A673 (cell line): ENCODE measurements at regions not wholly inside any gene's neighbourhood (a gene's known extent, or its start where the extent isn't known, plus 50 kb on each side); places are given as distances from the start of the nearest gene placed in this dataset.

ENCODE experiments used
- BruUV-seq: library from RNA; stranded (reverse); fragments of 400-500 nt; replicated peaks from 2 replicates; lab custom pipeline; 2021; lab: Mats Ljungman, UMichigan
- CTCF ChIA-PET: fragments of 300-600 bp; sonication (Branson Sonifier 250); formaldehyde crosslinking; loops from one replicate; lab custom pipeline; 2022; ENCODE audit warnings: antibody characterized with exemption; lab: Charles Lee
- POLR2A ChIA-PET: fragments of 300-600 bp; sonication (Branson Sonifier 250); formaldehyde crosslinking; loops from one replicate; lab custom pipeline; 2022; ENCODE audit warnings: antibody characterized with exemption; ENCODE audit not compliant: low non-redundant PET; lab: Charles Lee
- DNase-seq: peaks from one replicate; pipeline ENCODE4 v3.0.0-alpha.2; 2015; ENCODE audit warnings: low spot score
- H3K27ac ChIP-seq: fragments of 200-600 bp; sonication (generic); 2 replicates; pipeline ENCODE4 v1.5.1; 2016; ENCODE audit warnings: mixed run types, low read depth, mild to moderate bottlenecking, mixed read lengths, antibody characterized with exemption, low read length; ENCODE audit not compliant: poor library complexity, severe bottlenecking
- H3K27me3 ChIP-seq: fragments of 200-600 bp; sonication (generic); replicated peaks from 2 replicates; pipeline ENCODE4 v1.6.1; 2017; ENCODE audit warnings: mixed run types, low read depth, mild to moderate bottlenecking, mixed read lengths, antibody characterized with exemption, low read length; ENCODE audit not compliant: insufficient read depth, poor library complexity
- H3K36me3 ChIP-seq: fragments of 200-600 bp; sonication (generic); 2 replicates; pipeline ENCODE4 v1.6.1; 2016; ENCODE audit warnings: mixed run types, mild to moderate bottlenecking, mixed read lengths, antibody characterized with exemption, low read length; ENCODE audit not compliant: insufficient read depth, poor library complexity, severe bottlenecking
- H3K4me1 ChIP-seq: fragments of 200-600 bp; sonication (generic); 2 replicates; pipeline ENCODE4 v1.6.1; 2017; ENCODE audit warnings: mixed run types, mild to moderate bottlenecking, mixed read lengths, antibody characterized with exemption, low read length; ENCODE audit not compliant: insufficient read depth, poor library complexity, severe bottlenecking
- H3K4me3 ChIP-seq: fragments of 200-600 bp; sonication (generic); 2 replicates; pipeline ENCODE4 v1.5.1; 2016; ENCODE audit warnings: low read depth, mixed run types, mild to moderate bottlenecking, mixed read lengths, low read length; ENCODE audit not compliant: poor library complexity, severe bottlenecking
- H3K9me3 ChIP-seq: fragments of 200-600 bp; sonication (generic); 2 replicates; pipeline ENCODE4 v1.6.1; 2016; ENCODE audit warnings: mixed run types, low read depth, mild to moderate bottlenecking, mixed read lengths, antibody characterized with exemption, low read length; ENCODE audit not compliant: poor library complexity, severe bottlenecking
- EZH2 ChIP-seq: fragments of 200-600 bp; sonication (generic); IDR thresholded peaks from 2 replicates; pipeline ENCODE4 v1.6.1; 2017; ENCODE audit warnings: borderline replicate concordance, low read depth, mild to moderate bottlenecking, mixed read lengths, antibody characterized with exemption, low read length; ENCODE audit not compliant: poor library complexity, severe bottlenecking
- intact Hi-C: fragments of 100-400 bp; cut with micrococcal nuclease; formaldehyde crosslinking; loops from one replicate; pipeline ENCODE4 v1.10.0; 2022; ENCODE audit not compliant: unreplicated experiment
- TF ChIP-seq, protein P1 (sequence below): fragments of 300-800, 200-600 bp; sonication (generic); conservative IDR thresholded peaks from 2 replicates; pipeline ENCODE4 v1.5.1; 2017; ENCODE audit warnings: low read depth, mild to moderate bottlenecking, antibody characterized with exemption, low read length, moderate library complexity, mixed read lengths

DNA sequence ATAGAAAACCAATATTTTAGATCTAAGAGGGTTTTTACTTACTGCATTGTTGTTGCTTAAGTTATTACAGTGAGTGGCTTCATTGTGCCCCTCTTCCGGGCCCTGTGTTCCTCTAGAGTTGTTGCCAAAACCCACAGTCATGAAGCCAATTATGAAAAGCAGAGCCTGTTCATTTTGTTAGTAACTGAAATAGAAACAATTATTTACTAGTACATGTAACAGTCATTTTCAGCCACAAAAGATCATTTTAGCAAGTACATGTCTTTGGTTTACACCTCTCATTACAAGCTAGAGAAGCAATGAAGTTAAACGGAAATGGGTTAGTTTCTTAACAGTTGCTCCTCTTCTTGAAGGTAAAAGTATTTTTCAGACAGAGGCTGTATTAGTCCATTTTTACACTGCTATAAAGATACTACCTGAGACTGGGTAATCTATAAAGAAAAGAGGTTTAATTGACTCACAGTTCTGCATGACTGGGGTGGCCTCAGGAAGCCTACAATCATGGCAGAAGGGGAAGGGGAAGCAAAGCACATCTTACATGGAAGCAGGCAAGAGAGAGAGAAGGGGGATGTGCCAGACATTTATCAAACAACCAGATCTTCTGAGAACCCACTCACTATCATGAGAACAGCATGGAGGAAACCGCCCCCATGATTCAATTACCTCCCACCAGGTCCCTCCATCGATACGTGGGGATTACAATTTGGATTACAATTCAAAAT lies 380.5 kb downstream of the SFMBT2 start:
- Histone ChIP-seq H3K4me3 (no peak overlapping the region), H3K27me3 (no peaks in the 10 kb centered on the region), H3K36me3 (no peaks in the 10 kb centered on the region), H3K27ac (no peak overlapping the region), H3K4me1 (no peaks in the 10 kb centered on the region), H3K9me3 (no peaks in the 10 kb centered on the region)
- no peak for DNase-seq
- ChIA-PET CTCF (interaction anchor here (0.5 kb wide), 1 partner anchor 542 kb away, joined by 6 read pairs; no protein-coding TSS in a partner anchor), POLR2A (interaction anchor here (0.7 kb wide), 1 partner anchor 46 kb away, joined by 3 read pairs; no protein-coding TSS in a partner anchor)
- intact Hi-C loops: no loop called here
- TF ChIP-seq EZH2: no peak
- TF ChIP-seq, protein P1, sequence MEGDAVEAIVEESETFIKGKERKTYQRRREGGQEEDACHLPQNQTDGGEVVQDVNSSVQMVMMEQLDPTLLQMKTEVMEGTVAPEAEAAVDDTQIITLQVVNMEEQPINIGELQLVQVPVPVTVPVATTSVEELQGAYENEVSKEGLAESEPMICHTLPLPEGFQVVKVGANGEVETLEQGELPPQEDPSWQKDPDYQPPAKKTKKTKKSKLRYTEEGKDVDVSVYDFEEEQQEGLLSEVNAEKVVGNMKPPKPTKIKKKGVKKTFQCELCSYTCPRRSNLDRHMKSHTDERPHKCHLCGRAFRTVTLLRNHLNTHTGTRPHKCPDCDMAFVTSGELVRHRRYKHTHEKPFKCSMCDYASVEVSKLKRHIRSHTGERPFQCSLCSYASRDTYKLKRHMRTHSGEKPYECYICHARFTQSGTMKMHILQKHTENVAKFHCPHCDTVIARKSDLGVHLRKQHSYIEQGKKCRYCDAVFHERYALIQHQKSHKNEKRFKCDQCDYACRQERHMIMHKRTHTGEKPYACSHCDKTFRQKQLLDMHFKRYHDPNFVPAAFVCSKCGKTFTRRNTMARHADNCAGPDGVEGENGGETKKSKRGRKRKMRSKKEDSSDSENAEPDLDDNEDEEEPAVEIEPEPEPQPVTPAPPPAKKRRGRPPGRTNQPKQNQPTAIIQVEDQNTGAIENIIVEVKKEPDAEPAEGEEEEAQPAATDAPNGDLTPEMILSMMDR: no peak
- no TSS peak for BruUV-seq

GRCh38 chr10:7029672-7030071 lies 381.2 kb downstream of the SFMBT2 start:
- Histone ChIP-seq H3K27ac (no peak overlapping the region), H3K36me3 (no peaks in the 10 kb centered on the region), H3K4me3 (no peak overlapping the region), H3K9me3 (no peaks in the 10 kb centered on the region), H3K4me1 (no peaks in the 10 kb centered on the region), H3K27me3 (no peaks in the 10 kb centered on the region)
- POLR2A ChIA-PET: no interaction called here
- CTCF ChIA-PET: interaction anchor here (0.5 kb wide), 1 partner anchor 542 kb away, joined by 6 read pairs; no protein-coding TSS in a partner anchor
- TF ChIP-seq EZH2: no peak
- TF ChIP-seq, protein P1: no peak
- BruUV-seq: no TSS peak
- DNase-seq: no peak
- intact Hi-C loops: no loop called here

GRCh38 chr10:7028809-7029166 lies 382.0 kb downstream of the SFMBT2 start:
- Histone ChIP-seq H3K27me3 (no peaks in the 10 kb centered on the region), H3K36me3 (no peaks in the 10 kb centered on the region), H3K27ac (no peak overlapping the region), H3K4me1 (no peaks in the 10 kb centered on the region), H3K4me3 (no peak overlapping the region), H3K9me3 (no peaks in the 10 kb centered on the region)
- ChIA-PET CTCF (no interaction called here), POLR2A (no interaction called here)
- TF ChIP-seq EZH2: no peak
- TF ChIP-seq, protein P1: no peak
- intact Hi-C loops: no loop called here
- no peak for DNase-seq
- BruUV-seq: no TSS peak
